ENCODE measurements at regions not wholly inside any gene's neighbourhood (a gene's known extent, or its start where the extent isn't known, plus 50 kb on each side); places are given as distances from the start of the nearest gene placed in this dataset.

DNA sequence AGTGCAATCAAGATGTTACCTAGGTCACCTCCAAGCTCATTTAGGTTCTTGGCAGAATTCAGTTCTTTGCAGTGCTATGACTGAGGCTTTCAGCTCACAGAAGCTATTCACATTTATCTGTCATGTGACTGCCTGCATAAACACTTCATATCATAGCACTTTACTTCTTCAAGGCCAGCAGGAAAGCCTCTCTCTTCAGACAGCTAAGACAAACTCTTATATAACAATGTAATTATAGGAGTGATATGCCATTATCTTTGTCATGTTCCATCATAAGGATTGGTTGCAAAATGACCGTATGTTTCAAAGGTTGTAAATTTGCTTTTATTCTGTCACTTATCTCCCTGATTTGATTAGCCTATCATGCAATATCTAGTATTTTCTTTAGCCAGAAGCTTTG is 78.8 kb upstream of the TMEM196 start:
- TF ChIP-seq, protein P1, sequence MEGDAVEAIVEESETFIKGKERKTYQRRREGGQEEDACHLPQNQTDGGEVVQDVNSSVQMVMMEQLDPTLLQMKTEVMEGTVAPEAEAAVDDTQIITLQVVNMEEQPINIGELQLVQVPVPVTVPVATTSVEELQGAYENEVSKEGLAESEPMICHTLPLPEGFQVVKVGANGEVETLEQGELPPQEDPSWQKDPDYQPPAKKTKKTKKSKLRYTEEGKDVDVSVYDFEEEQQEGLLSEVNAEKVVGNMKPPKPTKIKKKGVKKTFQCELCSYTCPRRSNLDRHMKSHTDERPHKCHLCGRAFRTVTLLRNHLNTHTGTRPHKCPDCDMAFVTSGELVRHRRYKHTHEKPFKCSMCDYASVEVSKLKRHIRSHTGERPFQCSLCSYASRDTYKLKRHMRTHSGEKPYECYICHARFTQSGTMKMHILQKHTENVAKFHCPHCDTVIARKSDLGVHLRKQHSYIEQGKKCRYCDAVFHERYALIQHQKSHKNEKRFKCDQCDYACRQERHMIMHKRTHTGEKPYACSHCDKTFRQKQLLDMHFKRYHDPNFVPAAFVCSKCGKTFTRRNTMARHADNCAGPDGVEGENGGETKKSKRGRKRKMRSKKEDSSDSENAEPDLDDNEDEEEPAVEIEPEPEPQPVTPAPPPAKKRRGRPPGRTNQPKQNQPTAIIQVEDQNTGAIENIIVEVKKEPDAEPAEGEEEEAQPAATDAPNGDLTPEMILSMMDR (IDR thresholded peaks at IDR 0.05; ENCODE audit: insufficient read depth, low read depth, low read length) = no peak
- no peak for TF ChIP-seq EZH2 (IDR thresholded peaks at IDR 0.05; ENCODE audit: insufficient read depth, low read length)

All from astrocyte (in vitro differentiated cells and primary cell).